IMR-90 (cell line): ENCODE measurements at regions not wholly inside any gene's neighbourhood (a gene's known extent, or its start where the extent isn't known, plus 50 kb on each side); places are given as distances from the start of the nearest gene placed in this dataset.

Source experiments
- ATAC-seq: fragments of 200-7000 bp; cut with Tn5 transposase; 2 replicates; pipeline ENCODE4 v1.9.1; 2020; ENCODE audit warnings: low read depth, mild to moderate bottlenecking, moderate library complexity
- BruUV-seq: library from RNA; stranded (reverse); fragments of 400-500 nt; replicated peaks from 2 replicates; lab custom pipeline; 2021; lab: Mats Ljungman, UMichigan
- CTCF ChIA-PET: fragments of 300-600 bp; formaldehyde crosslinking; extraction: SDS; loops from one replicate; lab custom pipeline; 2021; ENCODE audit warnings: antibody characterized with exemption; lab: Yijun Ruan, JAX
- POLR2A ChIA-PET: fragments of 300-600 bp; sonication (Branson Sonifier 250); formaldehyde crosslinking; loops from one replicate; lab custom pipeline; 2022; ENCODE audit warnings: antibody characterized with exemption; ENCODE audit not compliant: unreplicated experiment; lab: Charles Lee
- DNase-seq: peaks from one replicate; pipeline ENCODE4 v3.0.0; 2013
- H2AFZ ChIP-seq: replicated peaks from 2 replicates; pipeline ENCODE3; 2013; ENCODE audit warnings: low read length, mild to moderate bottlenecking; ENCODE audit not compliant: poor library complexity
- H2AK5ac ChIP-seq: 2 replicates; pipeline ENCODE4 v1.6.1; 2013; ENCODE audit warnings: low read depth, low read length, inconsistent platforms
- H2AK9ac ChIP-seq: replicated peaks from 2 replicates; pipeline ENCODE3; 2013; ENCODE audit warnings: mild to moderate bottlenecking, low read depth, low read length, moderate library complexity; ENCODE audit not compliant: poor library complexity
- H2BK120ac ChIP-seq: 2 replicates; pipeline ENCODE4 v1.6.1; 2013; ENCODE audit warnings: low read depth, low read length, inconsistent platforms
- H2BK15ac ChIP-seq: 3 replicates; pipeline ENCODE4 v1.6.1; 2013; ENCODE audit warnings: low read depth, low read length, inconsistent platforms
- H2BK20ac ChIP-seq: 2 replicates; pipeline ENCODE4 v1.6.1; 2013; ENCODE audit warnings: low read depth, mild to moderate bottlenecking, inconsistent platforms, low read length, moderate library complexity
- H2BK5ac ChIP-seq: 2 replicates; pipeline ENCODE4 v1.6.1; 2013; ENCODE audit warnings: mild to moderate bottlenecking, low read depth, low read length, inconsistent platforms; ENCODE audit not compliant: poor library complexity, severe bottlenecking
- H3K14ac ChIP-seq: replicated peaks from 2 replicates; pipeline ENCODE4 v1.6.1; 2013; ENCODE audit warnings: low read depth, low read length, inconsistent platforms
- H3K18ac ChIP-seq: 2 replicates; pipeline ENCODE4 v1.6.1; 2013; ENCODE audit warnings: low read depth, low read length, control low read depth
- H3K23ac ChIP-seq: 2 replicates; pipeline ENCODE4 v1.6.1; 2013; ENCODE audit warnings: low read depth, low read length, inconsistent platforms
- H3K27ac ChIP-seq: 2 replicates; pipeline ENCODE4 v1.5.1; 2013; ENCODE audit warnings: mild to moderate bottlenecking, control low read depth, low read length; ENCODE audit not compliant: insufficient read depth
- H3K27me3 ChIP-seq: 2 replicates; pipeline ENCODE4 v1.6.1; 2013; ENCODE audit warnings: low read length; ENCODE audit not compliant: control insufficient read depth, insufficient read depth
- H3K36me3 ChIP-seq: 2 replicates; pipeline ENCODE4 v1.6.1; 2013; ENCODE audit warnings: low read length, mixed read lengths; ENCODE audit not compliant: control insufficient read depth, insufficient read depth
- H3K4ac ChIP-seq: 2 replicates; pipeline ENCODE4 v1.6.1; 2013; ENCODE audit warnings: low read depth, low read length, inconsistent platforms
- H3K4me1 ChIP-seq: 2 replicates; pipeline ENCODE4 v1.6.1; 2013; ENCODE audit warnings: low read length, mixed read lengths; ENCODE audit not compliant: control insufficient read depth, insufficient read depth
- H3K4me2 ChIP-seq: 2 replicates; pipeline ENCODE4 v1.6.1; 2013; ENCODE audit warnings: low read depth, mild to moderate bottlenecking, control low read depth, low read length, moderate library complexity
- H3K4me3 ChIP-seq: 2 replicates; pipeline ENCODE4 v1.5.1; 2013; ENCODE audit warnings: low read depth, mild to moderate bottlenecking, control low read depth, low read length, moderate library complexity; ENCODE audit not compliant: insufficient read depth
- H3K56ac ChIP-seq: 2 replicates; pipeline ENCODE4 v1.6.1; 2013; ENCODE audit warnings: low read length, inconsistent platforms; ENCODE audit not compliant: insufficient read depth; ENCODE audit errors: extremely low read depth
- H3K79me1 ChIP-seq, 2 experiments: 2 replicates each; pipeline ENCODE4 v1.6.1; 2013; ENCODE audit warnings: low read length in 2 of 2, inconsistent platforms in 1 of 2, low read depth in 1 of 2
- H3K9ac ChIP-seq: 2 replicates; pipeline ENCODE4 v1.6.1; 2013; ENCODE audit warnings: low read depth, low read length, control low read depth
- H3K9me1 ChIP-seq: 2 replicates; pipeline ENCODE4 v1.6.1; 2013; ENCODE audit warnings: low read length, inconsistent platforms; ENCODE audit not compliant: insufficient read depth
- H3K9me3 ChIP-seq: 2 replicates; pipeline ENCODE4 v1.6.1; 2013; ENCODE audit warnings: low read length; ENCODE audit not compliant: control insufficient read depth, insufficient read depth
- H4K20me1 ChIP-seq: 2 replicates; pipeline ENCODE4 v1.6.1; 2013; ENCODE audit warnings: low read length, inconsistent platforms; ENCODE audit not compliant: insufficient read depth
- H4K5ac ChIP-seq: 2 replicates; pipeline ENCODE4 v1.6.1; 2013; ENCODE audit warnings: mild to moderate bottlenecking, low read depth, low read length, control low read depth
- H4K8ac ChIP-seq, 2 experiments: 2 replicates each; pipeline ENCODE4 v1.6.1; 2013; ENCODE audit warnings: low read depth in 2 of 2, low read length in 2 of 2, control low read depth in 1 of 2, inconsistent platforms in 1 of 2
- H4K91ac ChIP-seq: 2 replicates; pipeline ENCODE4 v1.6.1; 2013; ENCODE audit warnings: low read depth, low read length, inconsistent platforms; ENCODE audit not compliant: insufficient read depth
- RFX5 ChIP-seq: IDR thresholded peaks from 2 replicates; pipeline ENCODE4 v1.8.0; 2012; ENCODE audit warnings: low read depth, mild to moderate bottlenecking, low read length, moderate library complexity
- WGBS, 2 experiments: methylation state at CpG; one replicate each; pipeline versions ENCODE4 v1.1.5 to v1.1.7; 2013; ENCODE audit warnings: missing lambda C conversion rate in 2 of 2; ENCODE audit not compliant: insufficient read length in 1 of 2; ENCODE audit errors: extremely low coverage in 2 of 2; 5-methylcytosine and 5-hydroxymethylcytosine counted together
- dilution Hi-C: fragments of 300-500 bp; cut with HindIII; formaldehyde crosslinking; loops from one replicate; pipeline ENCODE4 v1.14.3; 2018; ENCODE audit warnings: low sequenced_read_pairs; ENCODE audit not compliant: unreplicated experiment
- in situ Hi-C: fragments of 300-500 bp; cut with MboI; formaldehyde crosslinking; loops from 3 replicates; pipeline ENCODE4 v1.14.3; 2019; ENCODE audit warnings: low sequenced_read_pairs, inconsistent platforms, mixed read lengths
- intact Hi-C: fragments of 100-400 bp; cut with micrococcal nuclease; formaldehyde crosslinking; loops from 2 replicates; pipeline ENCODE4 v1.10.0; 2022

- Histone ChIP-seq H3K23ac (no peak overlapping the region), H2AFZ (no peak overlapping the region), H2BK20ac (no peak overlapping the region), H3K4me1 (no peaks in the 10 kb centered on the region), H3K4me2 (no peak overlapping the region), H3K36me3 (no peaks in the 10 kb centered on the region), H3K56ac (no peak overlapping the region), H3K27me3 (no peaks in the 10 kb centered on the region), H3K9ac (no peak overlapping the region), H4K5ac (no peak overlapping the region), H2AK9ac (no peak overlapping the region), H3K9me1 (no peaks in the 10 kb centered on the region), H3K4me3 (no peak overlapping the region), H4K91ac (no peak overlapping the region), H3K18ac (no peak overlapping the region), H3K79me1 (no peaks in the 10 kb centered on the region), H2AK5ac (no peak overlapping the region), H4K20me1 (no peaks in the 10 kb centered on the region), H3K27ac (no peak overlapping the region), H4K8ac (no peak overlapping the region), H2BK120ac (no peak overlapping the region), H3K9me3 (peaks cover 4% of the 10 kb centered on the region), H3K14ac (no peak overlapping the region), H2BK5ac (no peak overlapping the region), H3K4ac (no peak overlapping the region), H2BK15ac (no peak overlapping the region)
- BruUV-seq: no TSS peak
- ChIA-PET POLR2A (no interaction called here), CTCF (no interaction called here)
- no peak for ATAC-seq
- WGBS, 2 experiments: no CpG with 5 or more reads among the region's 3 CpGs
- DNase-seq: no peak
- in situ Hi-C loops: no loop called here
- dilution Hi-C loops: no loop called here
- no peak for TF ChIP-seq RFX5
- intact Hi-C loops: no loop called here
These were observed 556.2 kb upstream of the TMPRSS15 start for GRCh38 chr21:18959817-18960216.
